PC-3 (cell line): ENCODE measurements at regions not wholly inside any gene's neighbourhood (a gene's known extent, or its start where the extent isn't known, plus 50 kb on each side); places are given as distances from the start of the nearest gene placed in this dataset.

Source experiments
- CTCF ChIP-seq: fragments of 300-600 bp; sonication (generic); conservative IDR thresholded peaks from 2 replicates; pipeline ENCODE4 v1.5.1; 2017; ENCODE audit warnings: antibody characterized with exemption, low read depth, mild to moderate bottlenecking, low read length
- EZH2phosphoT487 ChIP-seq: fragments of 300-600 bp; sonication (generic); IDR thresholded peaks from 2 replicates; pipeline ENCODE4 v1.6.1; 2018; ENCODE audit warnings: mild to moderate bottlenecking, antibody characterized with exemption, low read length, borderline replicate concordance

- no peak for TF ChIP-seq CTCF
- TF ChIP-seq EZH2phosphoT487 = no peak
Measured at GRCh38 chr14:59100205-59100604, 88.3 kb upstream of the DAAM1 start.
